NB4 (cell line): ENCODE measurements at regions not wholly inside any gene's neighbourhood (a gene's known extent, or its start where the extent isn't known, plus 50 kb on each side); places are given as distances from the start of the nearest gene placed in this dataset.
"Not testable (repeated sequence)": the region's sequence is repeated elsewhere in the genome, so short reads cannot be mapped to it uniquely, and the experiment has no call there.

ENCODE experiments used
- DNase-seq: peaks from one replicate; pipeline ENCODE4 v3.0.0; 2010; ENCODE audit warnings: low read depth
- H3K4me3 ChIP-seq: one replicate; pipeline ENCODE4 v1.5.1; 2011; ENCODE audit warnings: mild to moderate bottlenecking, low read depth, low read length, moderate library complexity
- CTCF ChIP-seq: IDR thresholded peaks from one replicate; pipeline ENCODE4 v1.5.1; 2012; ENCODE audit warnings: low read depth, low read length
- MAX ChIP-seq: IDR thresholded peaks from 2 replicates; pipeline ENCODE4 v1.6.1; 2011; ENCODE audit warnings: low read depth, low read length
- MYC ChIP-seq: IDR thresholded peaks from 2 replicates; pipeline ENCODE4 v1.6.1; 2011; ENCODE audit warnings: low read depth, low read length
- POLR2A ChIP-seq: IDR thresholded peaks from 2 replicates; pipeline ENCODE4 v1.6.1; 2011; ENCODE audit warnings: mild to moderate bottlenecking; ENCODE audit not compliant: insufficient read length; ENCODE audit errors: extremely low read depth

GRCh38 chrX:1002611-1003010 lies 209.8 kb downstream of the CRLF2 start:
- TF ChIP-seq MYC: no peak
- TF ChIP-seq CTCF: no peak
- TF ChIP-seq POLR2A: no peak
- TF ChIP-seq MAX: no peak
- no peak for DNase-seq
- no peak overlapping the region for H3K4me3 ChIP-seq

- TF ChIP-seq POLR2A (no peak), MYC (no peak), MAX (no peak), CTCF (no peak)
- H3K4me3 ChIP-seq: no peak overlapping the region
- DNase-seq: peak; percentile 32
These were observed 214.8 kb downstream of the CRLF2 start for GRCh38 chrX:997631-998137.

- no peak overlapping the region for H3K4me3 ChIP-seq
- no peak for DNase-seq
- TF ChIP-seq POLR2A: no peak
- no peak for TF ChIP-seq MAX
These were observed 217.7 kb downstream of the CRLF2 start for GRCh38 chrX:994780-995179.

GRCh38 chrX:989959-990510 lies 222.4 kb downstream of the CRLF2 start:
- peak overlapping the region; percentile 55 for H3K4me3 ChIP-seq
- no peak for TF ChIP-seq MYC
- no peak for TF ChIP-seq MAX
- no peak for TF ChIP-seq CTCF
- TF ChIP-seq POLR2A: no peak
- peak; percentile 97 for DNase-seq

GRCh38 chrX:988530-988929 lies 223.9 kb downstream of the CRLF2 start:
- DNase-seq, H3K4me3 ChIP-seq: not testable (repeated sequence)

GRCh38 chrX:981791-982626 lies 230.4 kb downstream of the CRLF2 start:
- no peak overlapping the region for H3K4me3 ChIP-seq
- TF ChIP-seq POLR2A: no peak
- TF ChIP-seq MAX: no peak
- no peak for TF ChIP-seq MYC
- TF ChIP-seq CTCF: no peak
- no peak for DNase-seq
